CD4-positive, alpha-beta T cell treated with Interleukin-1 beta for 1 hour (primary cell): ENCODE measurements at regions not wholly inside any gene's neighbourhood (a gene's known extent, or its start where the extent isn't known, plus 50 kb on each side); places are given as distances from the start of the nearest gene placed in this dataset.
A peak's percentile ranks its signal among the peaks of the same experiment; 100 is the strongest.

Experiments used
- DNase-seq, 2 donors: peaks; one replicate each; pipeline ENCODE4 v3.0.0-alpha.2; 2020 to 2022

DNA sequence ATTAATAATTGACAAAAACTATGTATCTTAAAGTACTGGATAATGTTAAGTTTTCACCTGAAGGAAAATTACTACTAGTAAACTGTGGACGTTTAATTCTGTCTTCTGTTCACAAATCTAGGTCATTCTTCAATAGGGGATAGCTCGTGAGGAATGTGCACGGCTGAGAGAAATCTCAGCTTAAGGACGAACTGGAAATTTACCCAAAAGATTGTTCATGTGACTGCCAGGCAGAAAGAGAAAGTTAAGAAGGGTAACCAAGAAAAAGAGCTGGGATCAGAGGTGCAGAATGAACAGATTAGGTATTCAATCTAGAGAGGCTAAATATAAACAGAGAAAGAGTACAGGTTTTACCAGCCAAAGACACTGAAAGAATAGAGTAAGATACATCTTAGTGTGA lies 245.3 kb downstream of the CASP12 start:
- no peak for DNase-seq

DNA sequence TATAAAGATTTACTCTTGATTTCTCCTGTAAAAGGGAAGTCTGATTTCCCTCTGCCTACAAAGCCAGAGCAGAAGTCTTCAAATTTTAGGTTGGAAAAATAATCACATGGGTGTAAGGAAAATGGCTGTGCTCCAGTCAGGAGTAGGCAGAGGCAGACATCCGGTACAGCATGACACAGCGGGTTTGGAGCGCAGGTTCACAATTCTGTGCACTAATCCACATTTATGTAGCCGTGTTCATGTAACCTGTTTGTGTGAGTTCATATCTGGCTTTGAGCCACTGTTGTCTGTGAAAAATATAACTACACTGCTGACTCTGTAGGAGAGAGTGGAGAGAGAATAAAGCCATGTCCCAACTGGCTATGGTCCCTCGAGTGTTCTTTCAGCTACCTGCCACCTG lies 248.0 kb downstream of the CASP12 start:
- DNase-seq = no peak

DNA sequence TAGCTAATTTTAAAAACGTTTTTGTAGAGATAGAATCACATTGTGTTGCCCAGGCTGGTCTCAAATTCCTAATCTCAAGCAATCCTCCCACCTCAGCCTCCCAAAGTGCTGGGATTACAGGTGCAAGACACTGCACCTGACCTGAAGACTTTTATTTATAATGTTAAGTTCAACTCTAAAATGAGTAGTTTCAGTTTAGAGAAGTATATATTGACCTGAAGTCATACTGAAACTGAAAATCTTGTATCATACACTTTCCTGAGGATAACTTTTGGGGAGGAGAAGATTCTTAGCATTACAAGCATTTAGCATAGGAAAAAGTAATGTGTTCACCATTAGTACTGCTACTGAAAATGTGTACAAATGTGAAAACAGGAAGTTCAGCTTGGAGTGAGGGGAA lies 249.3 kb downstream of the CASP12 start:
- DNase-seq = no peak

DNA sequence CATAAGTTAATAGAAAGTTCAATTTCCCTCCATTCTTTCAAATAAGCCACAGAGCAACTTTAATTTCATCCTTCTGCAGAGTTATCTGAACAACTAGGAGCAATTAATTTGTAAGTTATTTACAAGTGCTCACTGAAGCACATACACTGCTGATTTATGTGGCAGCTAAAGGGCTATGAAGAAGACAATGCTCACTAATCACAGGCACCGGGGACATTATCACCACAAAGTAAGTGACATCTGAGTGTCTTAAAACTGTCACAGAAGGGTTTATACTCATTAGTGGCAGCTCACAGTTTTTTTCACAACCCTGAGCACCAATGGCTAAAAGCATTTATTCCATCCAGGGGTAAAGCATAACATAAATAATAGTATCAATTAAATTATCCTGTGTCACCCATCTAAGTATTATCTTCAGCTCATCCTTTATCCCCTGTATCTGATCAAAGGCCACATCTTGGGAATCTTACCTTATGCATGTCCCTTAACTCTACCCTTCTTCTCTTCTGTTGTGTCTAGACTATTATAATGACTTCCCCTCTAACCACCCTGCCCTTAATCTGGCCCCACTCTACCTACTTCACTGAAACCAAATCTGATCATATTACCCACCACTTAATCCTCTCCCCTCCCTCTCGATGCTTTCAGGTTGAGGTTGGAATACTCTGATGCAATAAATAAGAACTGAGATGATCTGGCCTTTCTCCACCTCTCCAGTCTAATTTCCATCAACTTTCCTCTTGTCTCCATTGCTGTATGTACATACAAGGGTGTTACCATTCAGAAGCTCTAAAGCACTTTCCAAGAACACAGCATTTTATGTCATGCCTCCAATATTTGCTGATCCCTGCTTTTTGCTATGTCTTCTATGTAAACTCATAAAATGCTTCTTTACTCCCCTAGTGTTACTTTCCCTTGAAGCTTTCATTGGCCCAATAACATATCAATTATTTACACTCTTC lies 252.7 kb downstream of the CASP12 start:
- no peak for DNase-seq

DNA sequence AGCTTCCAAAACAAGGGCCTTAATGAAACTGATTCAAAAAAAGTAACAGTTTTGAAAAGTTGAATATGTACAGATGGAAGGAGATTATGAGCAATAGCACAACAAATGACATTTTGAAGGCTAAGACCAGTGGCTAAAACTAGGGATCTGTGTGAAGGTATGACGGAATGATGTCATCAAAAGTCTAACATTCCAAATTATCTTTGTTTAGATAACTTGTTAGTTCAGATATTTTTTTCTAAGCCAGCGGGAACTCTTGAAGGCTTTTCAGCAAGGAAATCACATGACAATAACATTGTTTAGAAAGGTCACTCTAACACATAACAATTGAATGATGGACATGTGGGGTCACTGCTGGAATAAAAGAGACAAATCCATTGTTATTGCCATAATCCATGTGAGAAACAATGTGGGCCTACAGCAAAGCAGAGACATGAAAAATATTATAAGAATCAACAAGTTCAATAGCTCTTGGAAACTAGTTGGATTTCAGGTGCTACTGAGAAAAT lies 260.5 kb downstream of the CASP12 start:
- DNase-seq = no peak

DNA sequence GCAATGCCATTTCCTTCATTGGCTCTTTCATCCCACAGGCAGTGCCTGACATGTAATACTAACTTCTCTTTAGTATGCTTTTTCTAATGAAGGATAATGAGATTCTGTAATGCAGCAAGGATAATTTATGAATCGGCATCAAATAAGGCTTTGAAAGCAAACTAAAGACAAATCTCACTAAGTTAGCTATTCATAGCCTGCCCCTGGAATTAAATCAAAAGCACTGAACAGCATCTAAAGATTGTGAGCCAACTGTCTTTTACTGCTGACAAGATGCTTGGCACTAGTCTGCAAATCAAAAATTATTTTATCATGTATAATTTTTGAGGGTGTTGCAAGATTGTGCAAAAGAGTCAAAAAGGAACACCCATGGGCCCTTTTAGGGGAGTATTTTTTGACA lies 265.0 kb downstream of the CASP12 start:
- DNase-seq = no peak

DNA sequence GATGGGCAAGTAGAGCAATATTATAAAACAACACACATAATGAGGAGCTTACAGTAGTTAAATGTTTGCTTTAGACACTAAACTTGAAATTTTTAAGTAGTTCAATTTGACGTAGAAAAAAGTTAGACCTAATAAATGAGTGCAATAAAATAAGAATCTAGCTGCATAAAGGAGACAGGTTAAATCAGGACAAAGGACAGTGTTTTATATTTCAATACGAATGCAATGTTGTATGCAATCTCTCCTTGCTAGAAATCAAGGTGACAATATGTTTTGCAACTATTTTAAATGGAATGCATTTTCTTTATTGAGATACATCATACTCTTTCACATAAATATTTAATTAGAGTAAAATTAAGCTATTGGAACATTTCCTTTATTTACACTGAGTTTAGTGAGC lies 267.9 kb downstream of the CASP12 start:
- DNase-seq = no peak

DNA sequence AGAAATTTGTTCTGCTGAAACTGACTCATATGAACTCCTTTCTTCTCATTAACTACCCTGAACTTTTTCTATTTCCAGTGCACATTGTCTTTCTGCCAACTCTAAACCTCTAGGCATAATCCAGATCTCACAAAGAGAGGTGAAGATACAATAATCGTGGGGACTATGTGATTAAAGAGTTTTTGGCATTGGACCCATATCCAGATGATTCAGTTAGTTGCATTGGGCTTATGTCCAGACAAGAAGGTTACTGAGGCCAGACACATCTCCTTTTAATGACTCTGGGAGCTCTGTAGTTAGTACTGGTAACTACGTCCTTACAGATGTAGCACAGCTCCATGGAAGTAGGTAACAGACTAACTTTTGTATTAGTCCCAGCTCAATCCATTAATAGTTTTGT lies 273.0 kb downstream of the CASP12 start:
- no peak for DNase-seq

DNA sequence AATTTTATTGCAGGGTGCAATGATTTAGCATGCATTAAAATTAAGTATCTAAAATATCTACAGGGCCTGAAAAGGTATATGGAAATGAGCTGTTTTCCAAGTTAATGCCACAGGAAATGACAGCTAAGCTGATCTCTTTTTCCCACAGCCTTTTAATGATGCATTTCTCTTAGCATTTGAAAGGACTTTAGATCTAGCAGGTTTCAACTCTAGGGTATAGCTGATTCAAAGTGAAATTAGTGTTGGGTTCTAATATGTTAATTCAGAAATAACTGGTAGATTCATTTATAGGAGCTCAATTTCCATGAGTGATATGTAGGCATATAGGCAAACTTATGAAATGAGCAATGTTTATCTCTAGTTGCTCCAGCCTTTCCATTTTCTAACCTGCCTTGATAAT lies 274.2 kb downstream of the CASP12 start:
- no peak for DNase-seq

DNA sequence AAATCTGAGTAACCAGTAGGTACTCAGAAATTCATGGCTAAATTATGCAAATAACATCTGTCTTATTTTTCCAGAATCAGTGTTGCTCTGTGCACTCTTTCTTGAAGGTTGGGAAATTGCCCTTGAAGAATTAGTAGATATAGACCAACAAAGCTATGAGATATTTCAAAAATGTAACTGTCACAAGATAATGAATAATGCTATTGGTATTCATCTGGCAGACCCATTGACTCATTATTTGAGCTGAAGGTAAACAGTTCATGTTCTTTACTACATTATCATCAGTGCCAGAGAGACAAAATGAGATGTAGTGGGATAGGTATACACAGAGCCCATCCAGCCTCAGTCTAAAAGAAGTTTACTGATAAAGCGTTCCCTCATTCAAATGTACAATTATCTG lies 274.7 kb downstream of the CASP12 start:
- no peak for DNase-seq

DNA sequence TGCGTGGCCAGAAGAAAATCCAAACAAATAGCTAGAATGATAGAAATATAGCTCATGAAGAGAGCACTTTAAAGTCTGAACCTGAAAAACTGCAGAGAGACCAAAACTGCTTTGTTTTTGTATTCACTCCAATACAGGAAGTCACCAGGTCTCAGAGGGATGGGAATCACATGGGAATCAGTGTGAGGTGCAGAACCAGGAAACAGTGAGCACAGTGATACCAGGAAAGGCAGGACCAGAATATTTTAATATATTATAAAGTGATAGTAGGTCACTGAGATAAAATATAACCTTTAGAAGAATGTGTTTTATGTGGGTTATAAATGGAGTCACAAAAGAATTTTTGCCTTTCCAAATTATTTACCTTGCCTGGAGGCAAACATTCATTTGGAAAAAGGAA lies 277.3 kb downstream of the CASP12 start:
- DNase-seq = no peak

DNA sequence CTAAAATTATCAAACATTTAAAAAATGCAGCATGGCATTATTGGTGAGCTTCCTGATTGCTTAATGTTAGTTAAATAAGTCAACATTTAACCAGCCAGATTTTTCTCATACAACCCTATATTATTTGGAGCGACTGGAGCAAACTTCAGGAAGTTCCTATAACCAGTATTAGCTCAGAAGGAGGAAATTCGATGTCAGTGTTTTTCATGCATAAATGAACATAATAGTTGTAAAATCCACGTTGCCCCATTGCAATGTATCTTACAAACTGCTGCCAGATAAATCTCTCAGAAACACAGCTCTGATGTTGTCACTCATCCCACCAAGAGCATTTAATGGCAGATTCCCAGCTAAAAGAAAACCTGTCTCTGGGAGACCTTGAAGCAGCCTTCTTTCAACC lies 278.5 kb downstream of the CASP12 start:
- no peak for DNase-seq

DNA sequence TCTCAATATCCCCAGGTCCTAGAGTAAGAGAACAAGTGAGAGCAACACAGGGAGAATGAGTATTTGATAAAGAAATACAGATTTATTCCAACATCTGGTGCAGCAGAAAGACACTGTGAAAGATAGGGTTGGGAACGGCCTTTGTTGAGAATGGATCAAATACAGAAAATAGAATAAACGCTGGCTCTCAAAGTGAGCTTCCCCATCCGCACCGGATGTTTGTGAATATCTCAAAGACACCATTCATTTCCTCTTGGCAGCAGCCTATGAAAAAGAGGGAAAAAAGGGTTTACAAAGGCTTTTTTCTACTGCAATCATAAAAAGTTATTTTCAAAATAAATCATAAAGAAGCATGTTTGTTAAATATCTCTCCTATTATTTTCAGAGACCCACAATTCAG lies 279.3 kb downstream of the CASP12 start:
- no peak for DNase-seq

DNA sequence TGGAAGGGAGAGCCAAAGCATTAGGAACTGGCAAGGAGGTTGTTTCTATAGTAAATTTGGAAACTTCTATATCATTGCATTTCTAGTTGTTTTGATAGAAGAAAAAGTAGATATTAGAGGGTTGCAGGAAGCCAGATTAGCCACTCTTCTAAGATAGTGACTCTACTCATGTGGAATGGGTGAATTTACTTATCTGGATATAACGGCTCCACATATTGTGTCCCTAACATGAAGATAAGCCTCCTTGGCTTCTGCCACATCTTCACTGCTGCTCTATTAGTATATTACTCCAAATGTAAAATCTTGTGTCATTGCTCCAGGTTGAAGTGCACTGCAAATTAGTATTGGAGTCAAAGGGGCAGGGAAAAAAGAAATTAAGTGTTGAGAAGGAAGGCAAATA lies 283.3 kb downstream of the CASP12 start:
- DNase-seq = no peak

DNA sequence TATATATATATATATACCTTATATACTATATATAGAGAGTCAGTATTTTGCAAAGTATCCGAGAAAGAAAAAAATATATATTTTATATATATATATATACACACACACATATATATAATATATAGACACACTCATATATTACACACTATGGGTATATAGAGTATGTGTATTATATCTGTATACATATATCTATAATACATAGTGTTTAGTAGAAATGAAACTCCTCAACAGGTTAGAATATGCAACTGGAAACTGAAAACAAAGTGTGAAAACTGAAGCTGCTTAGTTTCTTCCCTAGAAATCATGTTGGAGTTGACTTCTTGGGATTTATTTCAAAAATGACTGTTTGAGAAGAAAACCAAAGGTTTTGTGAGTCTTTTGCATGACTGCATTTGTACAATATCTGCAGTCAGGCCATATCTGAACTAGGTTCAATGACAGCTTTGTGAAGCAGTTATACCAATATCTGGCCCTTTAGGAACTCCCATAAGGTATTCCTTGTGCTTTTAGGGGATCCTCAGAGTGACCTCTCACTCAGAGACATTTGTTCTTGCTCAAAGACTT lies 284.1 kb downstream of the CASP12 start:
- DNase-seq = no peak

DNA sequence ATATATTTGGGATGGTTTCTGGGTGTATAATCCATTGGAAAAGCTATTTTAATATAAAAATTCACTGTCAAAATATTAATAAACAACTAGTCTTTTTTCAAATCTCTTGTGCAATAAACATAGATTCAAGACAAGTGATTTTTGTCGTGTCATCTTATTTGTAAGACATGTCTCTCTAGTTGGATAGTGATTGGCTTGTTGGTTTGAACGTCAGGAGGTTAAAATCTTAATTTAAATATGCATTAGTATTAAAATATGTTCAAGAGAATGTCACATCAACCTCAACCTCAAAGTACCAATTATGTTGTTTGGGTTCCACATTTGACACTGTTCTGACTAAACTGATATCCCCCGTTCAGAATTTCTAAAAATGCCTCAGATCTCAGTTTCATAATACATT lies 287.6 kb downstream of the CASP12 start:
- DNase-seq = no peak

DNA sequence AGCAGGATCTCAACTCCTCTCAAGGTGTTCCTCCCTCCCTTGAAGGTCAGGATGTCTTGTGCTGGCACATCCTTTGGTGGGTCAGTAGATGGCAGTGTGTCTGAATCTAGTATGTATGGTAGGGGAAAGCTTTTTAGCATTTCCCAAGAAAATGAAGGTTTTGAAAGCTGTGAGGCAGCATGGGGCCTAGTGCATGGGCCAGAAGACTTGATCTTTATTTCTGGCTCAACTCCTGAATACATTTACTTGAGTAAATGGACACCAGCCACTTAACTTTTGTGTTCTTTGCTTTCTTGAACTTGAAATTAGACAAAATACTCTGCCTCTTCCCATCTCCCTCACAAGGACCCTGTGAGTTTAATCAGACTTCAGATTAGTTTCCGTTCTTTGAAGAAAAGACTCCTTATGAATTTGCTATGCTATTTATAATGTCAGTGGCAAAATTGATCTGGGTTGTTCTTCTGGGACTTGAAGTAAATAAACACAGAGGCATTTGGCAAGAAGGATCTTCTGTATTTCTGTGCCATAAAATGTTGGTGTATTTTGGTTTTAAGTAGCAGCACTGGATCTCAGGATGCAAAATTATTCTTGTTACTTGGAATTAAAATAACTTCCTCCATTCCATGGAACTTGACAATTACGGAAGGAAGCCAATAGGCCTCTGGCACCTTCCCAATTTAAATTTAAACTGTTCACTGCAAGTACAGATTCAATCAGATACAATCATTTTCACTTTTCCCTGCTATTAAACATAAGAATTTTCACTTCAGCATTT lies 288.8 kb downstream of the CASP12 start:
- DNase-seq = peak; percentile 34 to 61

DNA sequence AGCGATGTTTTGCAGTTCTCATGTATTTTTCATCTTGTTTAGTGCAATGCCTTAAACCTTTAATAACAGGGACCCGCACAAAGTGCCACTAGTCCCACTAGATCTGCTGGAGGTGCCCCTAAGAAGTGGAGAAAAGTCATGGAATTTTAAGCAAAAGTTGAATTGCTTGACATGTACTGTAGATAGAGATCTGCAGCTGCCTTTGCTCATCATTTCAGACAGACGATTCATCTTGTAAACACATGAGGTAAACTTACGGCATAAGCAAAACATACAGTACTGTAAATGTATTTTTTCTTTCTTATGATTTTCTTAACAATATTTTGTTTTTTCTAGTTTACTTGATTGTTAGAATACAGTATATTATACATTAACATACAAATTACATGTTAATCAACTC lies 295.6 kb downstream of the CASP12 start:
- no peak for DNase-seq

DNA sequence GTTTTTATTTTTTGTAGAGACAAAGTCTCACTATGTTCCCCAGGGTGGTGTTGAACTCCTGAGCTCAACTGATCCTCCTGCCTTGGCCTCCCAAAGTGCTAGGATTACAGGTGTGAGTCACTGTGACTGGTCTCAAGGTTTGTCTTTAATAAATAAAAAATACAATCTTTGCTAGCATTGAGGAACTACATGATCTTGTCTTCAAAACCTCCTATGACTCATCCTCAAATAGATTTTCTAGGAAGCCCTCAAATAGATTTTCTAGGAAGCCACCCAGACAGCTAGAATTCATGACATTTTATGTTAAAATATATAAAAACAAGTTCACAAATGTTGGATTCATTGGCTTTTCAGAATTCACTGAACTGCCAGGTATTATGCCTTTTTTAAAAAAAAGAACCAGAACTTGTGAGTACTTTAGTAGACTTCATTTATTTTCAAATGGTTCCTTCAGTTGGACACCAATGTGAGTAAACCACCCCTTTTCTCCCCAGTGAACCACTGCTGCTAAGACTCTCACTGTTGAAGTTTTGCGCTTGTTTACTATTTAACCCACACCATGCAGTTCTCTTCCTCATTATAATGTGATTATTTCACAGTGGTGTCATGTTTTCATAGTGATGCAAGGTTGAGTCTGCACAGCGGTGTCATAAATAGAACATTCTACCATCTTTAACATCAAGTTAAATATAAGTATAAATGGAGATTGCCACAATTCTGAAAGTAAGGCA lies 303.9 kb downstream of the CASP12 start:
- DNase-seq = no peak

DNA sequence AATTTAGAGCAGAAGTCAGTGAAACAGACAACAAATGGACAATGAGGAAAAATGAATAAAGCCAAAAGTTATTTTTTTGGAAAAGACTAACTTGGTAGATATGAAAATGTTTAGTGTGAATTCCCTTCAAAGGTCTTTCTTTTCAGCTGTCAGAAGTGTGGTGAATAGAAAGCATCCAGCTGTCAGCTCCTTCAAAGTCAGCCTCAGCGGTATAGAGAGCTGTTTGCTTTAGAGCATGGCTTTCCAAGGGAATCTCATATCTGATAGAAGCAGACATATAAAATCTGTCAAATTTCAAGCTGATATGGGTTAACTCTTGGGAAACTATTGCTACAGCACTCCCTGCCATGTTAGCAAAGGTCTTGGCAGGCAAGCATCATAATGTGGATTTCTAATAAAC lies 309.3 kb downstream of the CASP12 start:
- DNase-seq = no peak

DNA sequence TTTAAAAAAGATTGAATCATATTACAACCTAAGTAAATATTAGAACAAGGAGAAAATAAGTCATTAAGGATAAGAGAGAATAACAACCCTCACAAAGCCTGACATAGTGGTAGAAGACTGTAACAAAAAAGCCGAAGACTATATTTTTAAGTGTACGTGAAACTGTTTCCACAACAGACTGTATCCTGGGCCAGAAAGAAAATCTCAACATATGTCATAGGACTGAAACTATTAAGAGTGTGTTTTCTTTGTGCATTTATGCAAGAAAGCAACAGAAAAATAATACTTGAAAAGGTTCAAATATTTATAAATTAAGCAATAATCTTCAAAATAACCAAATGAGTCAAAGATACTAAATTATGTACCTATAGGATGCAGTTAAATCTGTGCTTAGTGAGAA lies 309.8 kb downstream of the CASP12 start:
- no peak for DNase-seq

DNA sequence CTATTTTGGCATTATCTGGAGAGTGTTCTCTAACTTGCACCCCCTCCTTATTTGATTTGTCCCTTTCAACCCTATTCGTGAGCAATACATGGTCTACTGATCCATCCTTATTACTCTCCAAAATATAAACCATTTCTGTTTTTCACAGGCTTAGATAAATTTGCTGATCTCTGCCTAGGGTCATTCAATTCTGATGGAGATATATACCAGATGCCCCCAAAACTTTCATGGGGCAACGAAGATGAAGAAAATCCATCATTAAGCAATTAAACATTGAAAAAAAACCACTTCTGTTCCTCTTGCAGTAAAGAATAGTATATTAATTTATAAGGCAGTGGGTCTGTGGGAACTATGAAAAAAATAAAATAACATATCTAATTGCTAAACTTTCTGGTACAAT lies 313.4 kb downstream of the CASP12 start:
- DNase-seq = no peak

DNA sequence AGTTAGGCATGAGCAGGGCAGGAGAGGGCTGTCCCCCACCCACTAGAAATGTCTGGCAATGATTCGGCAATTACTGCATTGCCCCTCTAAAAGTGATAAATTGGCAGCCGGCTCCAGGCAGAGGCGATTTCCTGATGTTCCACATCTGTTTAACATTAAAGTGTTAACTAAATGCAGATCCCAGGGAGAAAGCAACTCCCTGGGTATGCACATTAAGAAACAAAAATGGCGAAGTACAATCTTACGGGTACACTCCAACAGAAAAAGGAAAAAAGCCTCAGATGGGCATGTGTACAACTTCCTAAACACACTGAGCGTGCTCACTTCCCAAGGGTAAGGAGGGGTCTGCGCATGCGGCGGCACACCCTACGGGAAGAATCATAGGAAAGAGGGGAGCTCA lies 314.4 kb downstream of the CASP12 start:
- DNase-seq = no peak
